Activated T-cell treated with anti-CD3 and anti-CD28 coated beads for 24 hours (primary cell): ENCODE measurements at regions not wholly inside any gene's neighbourhood (a gene's known extent, or its start where the extent isn't known, plus 50 kb on each side); places are given as distances from the start of the nearest gene placed in this dataset.

Source experiments
- DNase-seq: peaks from one replicate; pipeline ENCODE4 v3.0.0-alpha.2; 2020; ENCODE audit warnings: low read depth

GRCh38 chr16:51722467-51722866, 571.4 kb upstream of the SALL1 start:
- DNase-seq, result no peak

GRCh38 chr16:51719376-51719775, 568.3 kb upstream of the SALL1 start:
- DNase-seq, result no peak

GRCh38 chr16:51716195-51716594, 565.1 kb upstream of the SALL1 start:
- DNase-seq, result no peak

- DNase-seq, result no peak
These were observed 562.4 kb upstream of the SALL1 start for GRCh38 chr16:51713502-51713901.

- no peak for DNase-seq
These were observed 560.0 kb upstream of the SALL1 start for GRCh38 chr16:51710905-51711563.

- DNase-seq, result no peak
These were observed 559.1 kb upstream of the SALL1 start for GRCh38 chr16:51710186-51710585.

- no peak for DNase-seq
These were observed 557.8 kb upstream of the SALL1 start for GRCh38 chr16:51708861-51709260.

- DNase-seq, result no peak
These were observed 556.6 kb upstream of the SALL1 start for GRCh38 chr16:51707666-51708065.

- no peak for DNase-seq
These were observed 554.1 kb upstream of the SALL1 start for GRCh38 chr16:51705142-51705541.

GRCh38 chr16:51701025-51701424, 550.0 kb upstream of the SALL1 start:
- DNase-seq, result no peak

GRCh38 chr16:51699686-51700396, 548.8 kb upstream of the SALL1 start:
- no peak for DNase-seq

- DNase-seq, result no peak
These were observed 547.6 kb upstream of the SALL1 start for GRCh38 chr16:51698647-51699046.

- no peak for DNase-seq
These were observed 546.4 kb upstream of the SALL1 start for GRCh38 chr16:51697454-51697853.

- no peak for DNase-seq
These were observed 545.3 kb upstream of the SALL1 start for GRCh38 chr16:51696376-51696775.

- no peak for DNase-seq
These were observed 540.0 kb upstream of the SALL1 start for GRCh38 chr16:51691109-51691508.

GRCh38 chr16:51685498-51685897, 534.4 kb upstream of the SALL1 start:
- no peak for DNase-seq

- DNase-seq, result no peak
These were observed 532.8 kb upstream of the SALL1 start for GRCh38 chr16:51683882-51684281.

- DNase-seq, result no peak
These were observed 531.8 kb upstream of the SALL1 start for GRCh38 chr16:51682905-51683304.

GRCh38 chr16:51674615-51675014, 523.5 kb upstream of the SALL1 start:
- no peak for DNase-seq

GRCh38 chr16:51670527-51670926, 519.5 kb upstream of the SALL1 start:
- no peak for DNase-seq

- DNase-seq, result no peak
These were observed 515.8 kb upstream of the SALL1 start for GRCh38 chr16:51666821-51667220.

GRCh38 chr16:51666074-51666473, 515.0 kb upstream of the SALL1 start:
- DNase-seq, result no peak

- DNase-seq, result no peak
These were observed 514.4 kb upstream of the SALL1 start for GRCh38 chr16:51665436-51665998.

- no peak for DNase-seq
These were observed 507.5 kb upstream of the SALL1 start for GRCh38 chr16:51658531-51658930.
